ENCODE measurements at regions not wholly inside any gene's neighbourhood (a gene's known extent, or its start where the extent isn't known, plus 50 kb on each side); places are given as distances from the start of the nearest gene placed in this dataset.

GRCh38 chr15:69953051-69953450 lies 144.7 kb downstream of the TLE3 start:
- intact Hi-C loops (cut with DNase I), result no loop called here
- no peak for DNase-seq
- Histone ChIP-seq H3K36me3 (no peaks in the 10 kb centered on the region), H3K9me3 (no peaks in the 10 kb centered on the region), H3K4me1 (no peaks in the 10 kb centered on the region), H3K27ac (no peak overlapping the region), H3K27me3 (no peaks in the 10 kb centered on the region), H3K4me3 (replicated peaks in 1 of 3) (no peak overlapping the region)
- TF ChIP-seq POLR2A (IDR thresholded peaks at IDR 0.05) (no peak), CTCF (IDR thresholded peaks at IDR 0.05) (no peak)
- WGBS, 2 donors, result 83 to 85% methylated on average over 6 of the region's 6 CpGs

- H3K4me3 ChIP-seq (replicated peaks in 1 of 3), result no peak overlapping the region
- no peaks in the 10 kb centered on the region for H3K9me3 ChIP-seq
- TF ChIP-seq POLR2A (IDR thresholded peaks at IDR 0.05) (no peak), CTCF (IDR thresholded peaks at IDR 0.05) (no peak)
- H3K36me3 ChIP-seq, result no peaks in the 10 kb centered on the region
- 62 to 96% methylated on average over 1 to 2 of the region's 2 CpGs for WGBS, 2 donors
- intact Hi-C loops (cut with DNase I), result no loop called here
- no peak overlapping the region for H3K27ac ChIP-seq
- DNase-seq, result no peak
- H3K4me1 ChIP-seq, result no peaks in the 10 kb centered on the region
- H3K27me3 ChIP-seq, result no peaks in the 10 kb centered on the region
Measured at GRCh38 chr15:69953816-69954215, 143.9 kb downstream of the TLE3 start.

GRCh38 chr15:69954666-69955065 lies 143.1 kb downstream of the TLE3 start:
- Histone ChIP-seq H3K27me3 (no peaks in the 10 kb centered on the region), H3K4me1 (no peaks in the 10 kb centered on the region), H3K36me3 (no peaks in the 10 kb centered on the region), H3K4me3 (replicated peaks in 1 of 3) (no peak overlapping the region), H3K9me3 (no peaks in the 10 kb centered on the region), H3K27ac (no peak overlapping the region)
- no peak for DNase-seq
- 62 to 66% methylated on average over 5 of the region's 5 CpGs for WGBS, 2 donors
- TF ChIP-seq POLR2A (IDR thresholded peaks at IDR 0.05) (no peak), CTCF (IDR thresholded peaks at IDR 0.05) (no peak)
- intact Hi-C loops (cut with DNase I), result no loop called here

GRCh38 chr15:69955240-69955894 lies 142.3 kb downstream of the TLE3 start:
- H3K36me3 ChIP-seq, result no peaks in the 10 kb centered on the region
- no peak overlapping the region for H3K4me3 ChIP-seq (replicated peaks in 1 of 3)
- no peak for DNase-seq
- TF ChIP-seq POLR2A (IDR thresholded peaks at IDR 0.05) (no peak), CTCF (IDR thresholded peaks at IDR 0.05) (no peak)
- H3K27me3 ChIP-seq, result no peaks in the 10 kb centered on the region
- H3K9me3 ChIP-seq, result no peaks in the 10 kb centered on the region
- no peaks in the 10 kb centered on the region for H3K4me1 ChIP-seq
- 81 to 89% methylated on average over 9 of the region's 9 CpGs for WGBS, 2 donors
- intact Hi-C loops (cut with DNase I), result no loop called here
- no peak overlapping the region for H3K27ac ChIP-seq

- Histone ChIP-seq H3K4me3 (replicated peaks in 1 of 3) (no peak overlapping the region), H3K9me3 (no peaks in the 10 kb centered on the region), H3K36me3 (no peaks in the 10 kb centered on the region), H3K27ac (no peak overlapping the region), H3K27me3 (no peaks in the 10 kb centered on the region), H3K4me1 (no peaks in the 10 kb centered on the region)
- TF ChIP-seq POLR2A (IDR thresholded peaks at IDR 0.05) (no peak), CTCF (IDR thresholded peaks at IDR 0.05) (no peak)
- DNase-seq, result no peak
- intact Hi-C loops (cut with DNase I), result no loop called here
- WGBS, 2 donors, result 76 to 88% methylated on average over 5 of the region's 5 CpGs
Measured at GRCh38 chr15:69956417-69956816, 141.3 kb downstream of the TLE3 start.

Measured in thyroid gland (tissue), 4 donors.